Activated CD8-positive, alpha-beta T cell treated with anti-CD3 and anti-CD28 coated beads for 36 hours (primary cell): ENCODE measurements at regions not wholly inside any gene's neighbourhood (a gene's known extent, or its start where the extent isn't known, plus 50 kb on each side); places are given as distances from the start of the nearest gene placed in this dataset.

Source experiments
- ATAC-seq: fragments of 200-7000 bp; cut with Tn5 transposase; one replicate; pipeline ENCODE4 v1.10.0; 2021; ENCODE audit warnings: mild to moderate bottlenecking, moderate library complexity
- CTCF ChIA-PET: fragments of 350-600 bp; sonication (Branson Sonifier 250); formaldehyde crosslinking; loops from one replicate; lab custom pipeline; 2021; ENCODE audit warnings: antibody characterized with exemption; lab: Charles Lee
- POLR2A ChIA-PET: fragments of 350-600 bp; sonication (Branson Sonifier 250); formaldehyde crosslinking; loops from one replicate; lab custom pipeline; 2021; ENCODE audit warnings: antibody characterized with exemption; lab: Charles Lee
- DNase-seq: peaks from one replicate; pipeline ENCODE4 v3.0.0-alpha.2; 2020
- H3K27ac Mint-ChIP-seq: one replicate; pipeline ENCODE4 v1.8.0; 2021; ENCODE audit warnings: mild to moderate bottlenecking, mixed read lengths
- H3K27me3 Mint-ChIP-seq: one replicate; pipeline ENCODE4 v1.8.0; 2021; ENCODE audit warnings: mixed read lengths
- H3K36me3 Mint-ChIP-seq: one replicate; pipeline ENCODE4 v1.8.0; 2021; ENCODE audit warnings: low read depth, mixed read lengths
- H3K4me1 Mint-ChIP-seq: one replicate; pipeline ENCODE4 v1.8.0; 2021; ENCODE audit warnings: low read depth, mixed read lengths
- H3K4me3 Mint-ChIP-seq: one replicate; pipeline ENCODE4 v1.8.0; 2021; ENCODE audit warnings: mild to moderate bottlenecking, moderate library complexity, mixed read lengths
- H3K9me3 Mint-ChIP-seq: one replicate; pipeline ENCODE4 v1.8.0; 2021; ENCODE audit warnings: mixed read lengths
- intact Hi-C: fragments of 100-400 bp; cut with micrococcal nuclease; formaldehyde crosslinking; loops from one replicate; pipeline ENCODE4 v1.10.0; 2022
- TF ChIP-seq, protein P1 (sequence below): fragments of 200-600 bp; IDR thresholded peaks from one replicate; pipeline ENCODE4 v1.8.0; 2022; ENCODE audit warnings: antibody characterized with exemption, mild to moderate bottlenecking

DNA sequence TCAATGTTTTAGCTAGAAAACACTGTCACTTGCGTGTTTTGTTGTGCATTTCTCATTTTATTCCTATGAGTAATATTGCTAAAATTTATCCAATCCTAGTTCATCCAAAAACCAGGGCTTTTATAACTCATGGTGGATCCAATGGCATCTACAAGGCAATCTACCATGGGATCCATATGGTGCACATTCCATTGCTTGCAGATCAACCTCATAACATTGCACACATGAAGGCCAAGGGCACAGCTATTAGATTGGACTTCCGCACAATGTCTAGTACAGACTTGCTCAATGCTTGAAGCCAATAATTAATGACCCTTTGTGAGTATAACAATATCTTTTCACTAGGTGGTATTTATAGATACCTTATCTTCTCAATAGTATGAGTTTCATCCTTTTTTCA is 57.2 kb upstream of the UGT2B7 start:
- POLR2A ChIA-PET = no interaction called here
- peaks cover 8% of the 10 kb centered on the region for H3K9me3 Mint-ChIP-seq
- H3K4me3 Mint-ChIP-seq = no peak overlapping the region
- H3K27me3 Mint-ChIP-seq = no peaks in the 10 kb centered on the region
- CTCF ChIA-PET = no interaction called here
- no peaks in the 10 kb centered on the region for H3K4me1 Mint-ChIP-seq
- intact Hi-C loops = no loop called here
- no peak for ATAC-seq
- no peaks in the 10 kb centered on the region for H3K36me3 Mint-ChIP-seq
- DNase-seq = no peak
- H3K27ac Mint-ChIP-seq = no peak overlapping the region
- TF ChIP-seq, protein P1, sequence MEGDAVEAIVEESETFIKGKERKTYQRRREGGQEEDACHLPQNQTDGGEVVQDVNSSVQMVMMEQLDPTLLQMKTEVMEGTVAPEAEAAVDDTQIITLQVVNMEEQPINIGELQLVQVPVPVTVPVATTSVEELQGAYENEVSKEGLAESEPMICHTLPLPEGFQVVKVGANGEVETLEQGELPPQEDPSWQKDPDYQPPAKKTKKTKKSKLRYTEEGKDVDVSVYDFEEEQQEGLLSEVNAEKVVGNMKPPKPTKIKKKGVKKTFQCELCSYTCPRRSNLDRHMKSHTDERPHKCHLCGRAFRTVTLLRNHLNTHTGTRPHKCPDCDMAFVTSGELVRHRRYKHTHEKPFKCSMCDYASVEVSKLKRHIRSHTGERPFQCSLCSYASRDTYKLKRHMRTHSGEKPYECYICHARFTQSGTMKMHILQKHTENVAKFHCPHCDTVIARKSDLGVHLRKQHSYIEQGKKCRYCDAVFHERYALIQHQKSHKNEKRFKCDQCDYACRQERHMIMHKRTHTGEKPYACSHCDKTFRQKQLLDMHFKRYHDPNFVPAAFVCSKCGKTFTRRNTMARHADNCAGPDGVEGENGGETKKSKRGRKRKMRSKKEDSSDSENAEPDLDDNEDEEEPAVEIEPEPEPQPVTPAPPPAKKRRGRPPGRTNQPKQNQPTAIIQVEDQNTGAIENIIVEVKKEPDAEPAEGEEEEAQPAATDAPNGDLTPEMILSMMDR = no peak

GRCh38 chr4:69044247-69044646 is 52.0 kb upstream of the UGT2B7 start:
- intact Hi-C loops = no loop called here
- ATAC-seq = no peak
- no peaks in the 10 kb centered on the region for H3K4me1 Mint-ChIP-seq

More at GRCh38 chr4:69044247-69044646, 52.0 kb upstream of the UGT2B7 start:
- ChIA-PET POLR2A (no interaction called here), CTCF (no interaction called here)
- no peaks in the 10 kb centered on the region for H3K36me3 Mint-ChIP-seq
- no peak overlapping the region for H3K27ac Mint-ChIP-seq
- H3K27me3 Mint-ChIP-seq = no peaks in the 10 kb centered on the region
- H3K4me3 Mint-ChIP-seq = no peak overlapping the region
- no peak for DNase-seq
- TF ChIP-seq, protein P1 = no peak
- no peaks in the 10 kb centered on the region for H3K9me3 Mint-ChIP-seq
